ENCODE measurements at regions not wholly inside any gene's neighbourhood (a gene's known extent, or its start where the extent isn't known, plus 50 kb on each side); places are given as distances from the start of the nearest gene placed in this dataset.

DNA sequence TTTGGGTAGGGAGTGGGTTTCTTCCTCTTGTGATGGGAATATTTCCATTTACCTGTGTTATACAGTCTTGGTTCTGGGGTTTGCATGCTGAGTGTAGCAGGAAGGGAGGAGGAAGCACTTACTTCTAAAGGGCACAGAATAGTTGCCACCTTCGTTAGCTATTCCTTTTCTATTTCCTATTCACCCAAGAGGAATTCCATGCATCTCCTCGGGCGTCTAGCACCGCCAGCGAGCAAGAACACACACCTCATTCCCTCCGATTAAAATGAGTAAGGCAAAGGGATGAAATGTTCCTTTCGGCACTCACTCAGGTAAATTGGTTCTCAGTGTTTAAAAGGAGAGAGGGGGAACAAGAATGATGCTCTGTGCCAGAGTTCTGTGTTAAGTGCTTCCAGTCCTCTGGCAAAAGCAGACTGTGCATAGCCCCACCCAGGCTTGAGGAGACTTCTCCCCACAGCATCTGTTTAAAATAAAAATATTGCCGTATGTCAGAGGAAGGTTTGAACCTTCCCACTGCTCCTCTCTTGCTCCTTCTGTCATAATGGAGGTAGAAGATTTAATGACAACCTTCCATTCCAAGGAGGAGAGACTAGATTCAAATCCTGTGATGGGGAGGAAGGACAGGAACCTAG, 351.4 kb downstream of the PTTG2 start:
- no peak for TF ChIP-seq MECOM (CRISPR knock-in tag; IDR thresholded peaks at IDR 0.05)
- no peak for TF ChIP-seq ILF3 (IDR thresholded peaks at IDR 0.05; ENCODE audit: borderline replicate concordance)
- no peak for TF ChIP-seq NR1H2 (CRISPR knock-in tag; IDR thresholded peaks at IDR 0.05)
- TF ChIP-seq POLR2A (conservative IDR thresholded peaks at IDR 0.05): no peak
- TF ChIP-seq HNRNPH1 (optimal IDR thresholded peaks at IDR 0.05; ENCODE audit: low read depth, low read length): no peak
- TF ChIP-seq, protein P1, sequence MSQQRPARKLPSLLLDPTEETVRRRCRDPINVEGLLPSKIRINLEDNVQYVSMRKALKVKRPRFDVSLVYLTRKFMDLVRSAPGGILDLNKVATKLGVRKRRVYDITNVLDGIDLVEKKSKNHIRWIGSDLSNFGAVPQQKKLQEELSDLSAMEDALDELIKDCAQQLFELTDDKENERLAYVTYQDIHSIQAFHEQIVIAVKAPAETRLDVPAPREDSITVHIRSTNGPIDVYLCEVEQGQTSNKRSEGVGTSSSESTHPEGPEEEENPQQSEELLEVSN (IDR thresholded peaks at IDR 0.05; ENCODE audit: borderline replicate concordance in 1 of 2, extremely low read depth in 1 of 2, insufficient read depth in 1 of 2, insufficient read length in 1 of 2, low read depth in 1 of 2, low read length in 1 of 2, poor library complexity in 1 of 2, severe bottlenecking in 1 of 2): no peak

Measured in K562 (cell line).